ENCODE measurements at regions not wholly inside any gene's neighbourhood (a gene's known extent, or its start where the extent isn't known, plus 50 kb on each side); places are given as distances from the start of the nearest gene placed in this dataset.
"Not testable (repeated sequence)": the region's sequence is repeated elsewhere in the genome, so short reads cannot be mapped to it uniquely, and the experiment has no call there.

- TF ChIP-seq CTCF (IDR thresholded peaks at IDR 0.05) (no peak), CREM (CRISPR knock-in tag; IDR thresholded peaks at IDR 0.05) (no peak)
These were observed 273.2 kb upstream of the TECRL start (continued) for GRCh38 chr4:64682481-64682880.

GRCh38 chr4:64673121-64673520, 263.9 kb upstream of the TECRL start:
- POLR2A ChIA-PET, H3K4me1 Mint-ChIP-seq, ATAC-seq: not testable (repeated sequence)

GRCh38 chr4:64670647-64671046, 261.4 kb upstream of the TECRL start:
- Mint-ChIP-seq H3K4me3 (no peak overlapping the region), H3K4me1 (no peaks in the 10 kb centered on the region), H3K27ac (no peak overlapping the region), H3K36me3 (peaks cover 22% of the 10 kb centered on the region), H3K27me3 (ENCODE audit: low read depth) (0 out of 2 replicates have a peak, but pooled peaks cover 3% of the 10 kb centered on the region), H3K9me3 (peaks cover 50% of the 10 kb centered on the region)
- CTCF ChIA-PET: no interaction called here
- POLR2A ChIA-PET: no interaction called here
- TF ChIP-seq CREB1 (CRISPR knock-in tag; IDR thresholded peaks at IDR 0.05): no peak
- TF ChIP-seq E2F5 (CRISPR knock-in tag; IDR thresholded peaks at IDR 0.05): no peak
- no peak for TF ChIP-seq FOXK1 (CRISPR knock-in tag; IDR thresholded peaks at IDR 0.05)
- no peak for TF ChIP-seq KAT7 (CRISPR knock-in tag; IDR thresholded peaks at IDR 0.05; ENCODE audit: borderline replicate concordance)
- TF ChIP-seq ZBTB21 (CRISPR knock-in tag; IDR thresholded peaks at IDR 0.05; ENCODE audit: borderline replicate concordance): no peak
- TF ChIP-seq MLX (CRISPR knock-in tag; IDR thresholded peaks at IDR 0.05): no peak
- TF ChIP-seq IRF2 (CRISPR knock-in tag; IDR thresholded peaks at IDR 0.05; ENCODE audit: borderline replicate concordance, low read depth): no peak
- TF ChIP-seq E2F1 (CRISPR knock-in tag; IDR thresholded peaks at IDR 0.05): no peak
- no peak for TF ChIP-seq TCF7 (CRISPR knock-in tag; IDR thresholded peaks at IDR 0.05; ENCODE audit: low read depth)
- no peak for TF ChIP-seq ZNF512 (CRISPR knock-in tag; IDR thresholded peaks at IDR 0.05; ENCODE audit: borderline replicate concordance)
- no peak for TF ChIP-seq ATF3 (CRISPR knock-in tag; conservative IDR thresholded peaks at IDR 0.05)
- no peak for TF ChIP-seq ETV6 (CRISPR knock-in tag; IDR thresholded peaks at IDR 0.05)
- TF ChIP-seq FOXJ3 (CRISPR knock-in tag; IDR thresholded peaks at IDR 0.05; ENCODE audit: borderline replicate concordance): no peak
- no peak for TF ChIP-seq ATF1 (CRISPR knock-in tag; IDR thresholded peaks at IDR 0.05)
- no peak for TF ChIP-seq ARID4B (CRISPR knock-in tag; IDR thresholded peaks at IDR 0.05; ENCODE audit: borderline replicate concordance)
- ATAC-seq (no peak), DNase-seq (ENCODE audit: low spot score) (no peak)

More at GRCh38 chr4:64673121-64673520, 263.9 kb upstream of the TECRL start:
- H3K36me3 Mint-ChIP-seq: peaks cover 43% of the 10 kb centered on the region
- H3K27me3 Mint-ChIP-seq (ENCODE audit: low read depth); CTCF ChIA-PET; H3K27ac Mint-ChIP-seq; H3K4me3 Mint-ChIP-seq; DNase-seq (ENCODE audit: low spot score): not testable (repeated sequence)
- H3K9me3 Mint-ChIP-seq: peaks cover 73% of the 10 kb centered on the region
